NCI-H1105 treated with DMSO at 0.1 percent for 48 hours (cell line): ENCODE measurements at regions not wholly inside any gene's neighbourhood (a gene's known extent, or its start where the extent isn't known, plus 50 kb on each side); places are given as distances from the start of the nearest gene placed in this dataset.

Source experiments
- DNase-seq: peaks from one replicate; lab custom pipeline; 2025; lab: John Stamatoyannopoulos, UW

DNA sequence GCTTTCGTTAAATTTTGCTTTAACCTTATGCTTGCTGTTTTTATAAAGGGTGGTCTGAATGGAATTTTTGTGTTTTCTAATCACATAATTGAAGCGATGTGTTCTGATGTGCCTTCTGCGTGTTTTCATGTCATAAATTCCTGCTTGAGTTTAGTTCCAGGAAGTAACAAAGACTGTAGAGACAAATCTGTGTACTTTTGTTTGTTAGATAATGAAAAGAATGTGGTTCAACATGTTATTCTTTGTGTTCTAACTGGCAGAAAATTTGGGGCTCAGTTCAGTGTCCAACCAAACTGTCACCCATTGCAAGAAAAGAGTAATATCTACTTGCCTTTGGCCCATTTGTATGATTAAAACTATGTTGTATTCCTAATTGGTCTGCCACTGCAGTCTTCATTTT lies 324.0 kb downstream of the DIPK2A start:
- DNase-seq: no peak

DNA sequence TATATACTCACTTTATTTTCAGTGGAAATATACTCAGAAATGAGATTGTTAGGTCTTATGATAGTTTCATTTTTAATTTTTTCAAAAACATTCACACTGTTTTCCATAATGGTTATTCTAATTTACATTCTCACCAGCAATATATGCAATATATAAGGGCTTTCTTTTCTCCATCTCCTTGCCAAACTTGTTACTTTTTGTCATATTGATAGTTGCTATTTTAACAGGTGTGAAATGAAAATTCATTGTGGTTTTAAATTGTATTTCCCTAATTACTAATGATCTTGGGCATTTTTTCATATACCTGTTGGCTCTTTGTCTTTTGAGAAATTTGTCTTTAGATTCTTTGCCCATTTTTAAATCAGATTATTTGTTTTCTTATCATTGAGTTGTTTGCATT lies 325.2 kb downstream of the DIPK2A start:
- DNase-seq: no peak

DNA sequence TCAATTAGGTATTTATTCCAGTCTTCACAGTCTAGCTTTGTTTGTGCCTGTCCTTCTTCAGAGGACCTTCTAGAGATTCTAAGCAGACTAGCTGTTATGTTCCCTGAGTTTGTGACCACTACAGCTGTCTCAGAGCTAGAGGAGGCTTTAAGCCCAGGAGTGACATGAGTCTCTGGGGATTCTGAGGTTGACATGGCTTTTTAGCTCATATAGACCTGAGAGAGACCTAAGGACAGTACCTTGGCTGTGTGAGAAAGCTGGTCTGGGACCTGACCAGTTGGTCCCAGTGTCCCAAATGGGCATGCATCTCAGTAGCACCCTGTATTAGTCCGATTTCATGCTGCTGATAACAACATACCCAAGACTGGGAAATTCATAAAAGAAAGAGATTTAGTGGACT lies 330.2 kb downstream of the DIPK2A start:
- DNase-seq: no peak

DNA sequence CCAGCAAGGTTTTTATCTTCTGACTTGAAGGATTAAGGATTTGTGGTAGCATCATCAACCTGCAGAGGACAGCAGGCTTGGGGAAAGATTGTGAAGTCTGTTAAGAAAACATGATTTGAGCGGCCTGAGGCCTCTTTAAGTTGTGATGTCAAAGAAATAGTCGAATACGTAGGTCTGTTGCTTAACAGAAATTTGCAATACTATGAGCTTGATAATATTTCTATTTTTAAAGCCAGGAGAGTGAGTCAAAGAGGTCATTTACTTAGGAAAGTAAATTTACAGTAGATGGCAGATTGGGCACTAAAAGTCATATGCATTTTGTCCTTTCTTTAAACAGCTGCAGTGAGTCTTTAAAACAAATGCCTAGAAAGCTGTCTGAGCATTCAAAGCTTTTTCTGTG lies 336.3 kb downstream of the DIPK2A start:
- DNase-seq: no peak

DNA sequence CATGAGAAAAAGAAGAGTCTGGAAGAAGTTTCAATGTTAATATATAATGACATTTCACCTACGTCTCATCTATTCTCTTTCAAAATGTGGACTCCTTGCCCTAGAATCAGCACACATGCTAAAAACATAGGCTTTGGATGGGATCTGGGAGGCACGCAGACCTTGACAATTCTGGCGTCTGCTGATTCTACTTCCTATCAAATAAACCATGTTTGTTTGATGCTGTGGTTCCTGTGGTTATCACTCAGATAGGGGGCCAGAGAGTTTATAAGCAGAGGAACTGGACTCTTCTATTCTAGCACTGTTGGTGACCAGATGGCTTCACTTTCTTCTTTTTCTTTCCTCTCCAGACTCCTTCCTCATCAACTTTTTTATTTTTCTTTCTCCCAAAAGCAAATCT lies 336.8 kb downstream of the DIPK2A start:
- DNase-seq: no peak

DNA sequence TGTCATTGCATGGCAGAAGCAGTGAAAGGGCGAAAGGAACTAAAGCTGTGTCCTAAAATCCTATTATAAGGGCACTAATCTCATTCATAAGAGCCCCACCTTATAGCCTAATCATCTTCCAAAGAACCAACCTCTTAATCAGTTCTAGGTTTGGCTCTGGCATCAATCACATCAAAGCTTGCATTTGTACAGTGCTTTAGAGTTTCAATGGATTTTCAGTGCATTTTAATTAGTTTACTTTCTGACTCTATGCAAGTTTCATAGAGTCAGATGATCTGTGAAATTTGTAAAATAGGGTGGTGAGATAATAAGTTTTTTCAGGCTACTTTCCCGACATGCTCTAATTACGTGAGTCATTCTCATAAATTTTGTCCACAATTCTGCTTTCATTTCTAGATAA lies 341.1 kb downstream of the DIPK2A start:
- no peak for DNase-seq

DNA sequence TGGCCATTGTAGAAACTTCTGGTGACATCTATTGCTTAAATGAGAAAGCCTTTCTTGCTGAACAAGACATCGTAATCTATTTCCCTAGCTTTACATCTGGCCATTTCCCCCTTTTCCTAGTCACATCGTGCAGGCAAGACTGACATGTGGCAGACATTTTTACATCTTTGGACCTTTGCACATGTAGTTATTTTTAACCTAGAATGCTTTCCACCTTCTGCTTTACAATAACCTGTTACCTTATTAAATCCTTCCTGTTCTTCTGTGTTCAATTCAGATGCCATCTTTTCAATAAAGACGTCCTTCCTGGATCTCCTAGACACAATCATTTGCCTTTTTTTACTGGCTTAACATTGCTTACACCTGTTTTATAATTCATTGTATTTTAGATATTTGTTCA lies 343.3 kb downstream of the DIPK2A start:
- no peak for DNase-seq

DNA sequence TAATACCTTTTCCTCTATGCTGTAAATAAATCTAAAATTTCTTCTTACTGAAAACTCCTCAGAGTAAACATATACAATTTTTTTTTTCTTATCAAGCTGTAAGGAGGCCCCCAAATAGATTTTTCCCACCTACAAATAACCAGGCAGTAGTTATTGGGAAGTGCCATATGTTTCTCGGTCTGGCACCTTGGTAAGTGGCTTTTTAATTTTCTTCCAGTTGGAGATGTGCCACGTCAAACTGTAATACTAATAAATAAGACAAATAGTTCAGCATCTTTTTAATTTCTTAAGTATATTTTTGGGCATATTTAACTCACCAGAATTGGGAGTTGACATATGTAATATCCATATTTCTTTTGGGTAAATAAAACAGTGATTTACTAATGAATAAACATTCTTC lies 346.3 kb downstream of the DIPK2A start:
- no peak for DNase-seq

DNA sequence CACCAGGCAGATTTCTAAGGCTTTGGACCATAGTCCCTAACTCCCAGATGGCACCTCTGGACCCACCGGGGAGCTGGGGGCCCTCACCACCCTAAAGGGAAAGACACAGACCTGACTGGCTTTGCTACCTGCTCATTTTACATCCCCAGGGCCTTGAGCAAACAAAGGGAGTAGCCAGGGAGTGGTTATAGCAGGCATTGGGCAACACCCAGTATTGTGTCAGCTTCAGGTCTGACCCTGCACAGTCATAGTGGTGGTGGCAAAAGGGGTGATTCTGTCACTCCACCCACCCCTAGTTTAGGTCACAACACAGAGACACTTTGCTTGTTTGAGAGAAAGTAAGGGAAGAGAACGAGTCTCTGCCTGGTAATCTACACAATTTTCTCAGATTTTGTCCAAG lies 352.5 kb downstream of the DIPK2A start:
- no peak for DNase-seq

DNA sequence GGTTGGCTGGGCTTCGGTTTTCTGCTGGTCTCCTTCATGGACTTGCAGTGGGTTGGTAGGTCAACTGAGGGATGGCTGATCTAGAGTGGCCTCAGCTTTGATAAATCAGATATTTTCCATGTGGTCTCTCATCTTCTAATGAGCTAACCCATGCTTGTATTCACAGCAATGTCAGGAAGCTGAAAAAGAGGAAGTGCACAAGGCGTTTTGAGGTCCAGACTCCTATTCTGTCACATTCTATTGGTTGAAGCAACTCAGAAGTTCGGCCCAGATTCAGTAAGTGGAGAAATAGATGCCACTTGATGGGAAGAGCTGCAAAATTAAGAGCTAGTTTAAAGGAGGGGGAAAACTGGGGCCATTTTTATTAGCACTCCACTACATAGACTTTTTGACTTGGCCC lies 361.2 kb downstream of the DIPK2A start:
- DNase-seq: no peak

DNA sequence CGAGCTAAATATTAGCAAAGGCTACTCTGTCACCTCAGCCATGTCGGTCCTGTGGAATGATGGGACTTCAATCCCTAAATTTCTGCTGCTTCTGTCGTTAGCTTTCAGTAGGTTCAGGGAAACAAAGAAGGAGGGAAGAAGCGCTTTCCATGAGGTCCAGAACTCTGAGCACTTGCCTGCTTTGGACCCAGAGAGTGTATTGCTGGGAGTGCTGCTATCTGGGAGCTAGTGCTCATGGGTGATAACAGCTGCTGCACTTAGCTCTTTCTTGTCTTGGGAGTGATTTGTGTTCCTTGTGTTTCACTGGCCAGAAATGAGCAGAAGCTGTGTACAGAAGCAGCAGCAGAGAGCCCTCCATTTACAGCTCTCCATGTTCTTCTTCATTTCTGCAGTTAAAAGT lies 369.8 kb downstream of the DIPK2A start:
- no peak for DNase-seq

DNA sequence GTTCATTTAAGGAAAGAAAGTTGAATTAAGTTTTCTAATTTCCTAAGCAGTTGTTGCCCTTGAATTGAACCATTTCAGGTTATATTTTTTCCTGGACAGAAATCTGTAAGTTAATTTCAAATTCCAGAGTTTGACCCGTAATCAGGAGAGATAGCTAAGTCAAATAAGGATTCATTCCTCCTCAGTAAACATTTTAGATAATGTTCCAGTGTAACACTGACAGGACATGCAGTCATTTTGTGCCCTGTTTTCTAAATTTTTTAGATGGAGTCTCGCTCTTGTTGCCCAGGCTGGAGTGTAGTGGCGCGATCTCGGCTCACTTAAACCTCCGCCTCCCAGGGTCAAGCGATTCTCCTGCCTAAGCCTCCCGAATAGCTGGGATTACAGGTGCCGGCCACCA lies 371.7 kb downstream of the DIPK2A start:
- DNase-seq: no peak

DNA sequence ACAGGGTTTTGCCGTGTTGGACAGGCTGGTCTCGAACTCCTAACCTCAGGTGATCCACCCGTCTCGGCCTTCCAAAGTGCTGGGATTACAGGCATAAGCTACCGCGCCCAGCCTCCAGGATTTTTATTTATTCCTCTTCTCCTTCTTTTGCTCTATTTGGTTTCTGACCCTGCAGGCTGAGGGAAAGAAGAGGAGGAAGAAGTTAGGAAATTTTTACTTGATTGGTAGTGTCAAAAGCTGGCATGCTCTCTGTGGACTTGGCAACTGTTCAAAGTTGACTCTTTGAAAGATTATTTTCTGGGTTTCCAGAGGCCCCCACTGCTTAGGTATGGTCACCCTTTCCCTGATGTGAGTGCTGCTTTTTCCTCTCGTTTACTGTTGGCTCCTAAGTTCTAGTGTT lies 372.2 kb downstream of the DIPK2A start:
- DNase-seq: no peak

DNA sequence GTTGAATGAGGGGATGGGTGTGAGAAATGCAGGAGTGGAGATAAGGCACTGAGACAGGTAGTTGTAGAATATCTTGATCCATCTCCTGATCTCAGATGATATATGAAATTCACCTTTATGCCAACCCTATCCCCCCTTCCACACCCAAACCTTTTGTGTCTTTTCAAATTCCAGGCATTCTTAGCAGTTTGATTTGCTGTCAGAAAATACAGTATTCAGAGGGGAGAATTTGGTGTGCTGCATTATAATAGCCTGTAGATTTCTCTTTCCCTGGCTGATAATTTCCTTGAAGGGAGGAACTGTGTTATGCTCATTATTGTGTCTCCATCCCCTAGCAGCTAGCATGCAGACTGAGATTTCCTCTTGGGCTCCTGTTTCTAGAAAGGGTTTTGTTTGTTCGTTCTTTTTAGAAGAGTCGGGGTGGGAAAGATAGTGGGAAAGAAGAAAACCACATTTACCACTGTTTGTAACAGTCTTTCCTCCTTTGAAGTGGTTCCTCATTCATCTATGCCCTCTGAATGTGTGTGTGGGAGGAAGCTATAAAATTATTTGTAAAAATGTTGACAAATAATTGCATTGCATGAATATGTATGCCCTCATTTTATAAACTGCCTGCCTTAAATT lies 373.4 kb downstream of the DIPK2A start:
- DNase-seq: no peak

DNA sequence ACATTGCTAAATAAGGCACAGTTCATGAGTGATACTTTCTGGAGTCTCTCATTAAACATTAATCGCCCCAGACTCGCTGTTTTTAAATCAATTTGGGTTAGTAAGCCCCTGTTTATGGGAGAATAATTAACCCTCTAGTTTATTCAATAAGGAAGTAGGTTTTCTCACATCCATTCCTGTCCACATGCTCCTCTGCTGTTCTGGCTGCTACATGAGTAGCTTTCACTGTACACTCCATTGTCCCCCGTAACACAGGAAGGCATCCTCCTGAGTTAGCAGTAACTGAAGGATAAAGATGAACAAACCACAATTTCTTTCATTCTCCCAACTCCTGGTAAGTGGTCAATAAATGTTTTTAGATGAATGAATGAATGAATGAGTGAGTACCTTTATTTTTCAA lies 378.5 kb downstream of the DIPK2A start:
- DNase-seq: no peak

DNA sequence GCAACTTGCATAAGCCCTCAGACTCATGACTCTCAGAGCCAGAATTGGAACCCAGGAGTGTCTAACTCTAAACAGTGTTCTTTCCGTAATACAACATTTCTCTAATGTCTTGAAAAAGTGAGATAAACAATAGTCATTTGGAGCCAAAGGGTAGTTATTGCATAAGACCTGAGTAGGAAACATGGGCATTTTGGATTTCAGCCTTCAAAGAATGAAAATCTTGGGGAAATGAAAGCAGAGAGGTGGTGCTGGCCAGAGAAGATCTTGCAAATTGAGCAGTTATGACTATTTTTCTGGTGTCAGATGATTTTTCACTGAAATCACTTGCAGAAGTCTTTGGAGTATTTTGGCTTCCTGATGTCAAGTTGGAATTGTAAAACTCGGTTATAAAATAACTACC lies 379.4 kb downstream of the DIPK2A start:
- no peak for DNase-seq

DNA sequence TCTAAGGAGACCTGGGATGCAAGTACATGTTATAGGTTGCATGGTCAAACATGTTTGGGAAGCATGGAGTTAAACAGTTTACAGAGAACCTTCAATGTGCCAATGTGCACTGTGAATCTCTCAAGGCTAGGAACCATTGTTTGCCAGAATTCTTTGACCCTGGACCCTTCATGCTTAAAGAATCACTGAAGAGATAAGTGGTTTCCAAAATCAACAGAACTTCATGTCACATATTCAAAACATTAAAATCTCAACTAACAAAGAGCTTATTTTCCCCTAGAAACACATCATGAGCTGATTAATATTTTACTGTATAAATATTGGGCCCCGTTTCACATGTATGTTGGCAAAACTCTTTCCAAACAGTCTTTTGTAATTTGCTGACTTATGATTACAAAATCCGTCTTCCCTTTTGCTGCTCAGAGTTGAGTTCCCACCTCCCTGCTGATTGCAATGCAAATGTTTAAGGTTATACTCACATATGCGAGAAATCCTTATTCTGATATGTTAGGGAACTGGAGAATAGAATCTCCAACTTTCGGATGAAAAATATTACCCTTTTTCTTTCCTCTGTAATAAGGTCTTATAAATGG lies 380.2 kb downstream of the DIPK2A start:
- no peak for DNase-seq

DNA sequence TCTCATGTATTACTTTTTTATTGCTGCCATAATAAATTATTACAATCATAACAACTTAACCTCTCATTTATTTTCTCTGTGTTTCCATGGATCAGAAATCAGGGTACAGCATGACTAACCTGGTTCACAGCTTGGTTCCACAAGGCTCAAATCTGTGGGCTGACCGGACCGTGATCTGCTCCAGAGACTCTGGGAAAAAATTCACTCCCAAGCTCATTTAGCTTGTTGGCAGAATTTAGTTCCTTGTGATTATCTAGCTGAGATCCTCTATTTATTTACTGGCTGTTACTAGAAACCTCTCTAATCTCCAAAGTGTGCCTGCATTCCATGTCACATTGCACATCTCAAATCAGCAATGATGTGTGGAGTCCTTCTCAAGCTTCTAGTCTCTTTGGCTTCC lies 386.6 kb downstream of the DIPK2A start:
- DNase-seq: no peak

DNA sequence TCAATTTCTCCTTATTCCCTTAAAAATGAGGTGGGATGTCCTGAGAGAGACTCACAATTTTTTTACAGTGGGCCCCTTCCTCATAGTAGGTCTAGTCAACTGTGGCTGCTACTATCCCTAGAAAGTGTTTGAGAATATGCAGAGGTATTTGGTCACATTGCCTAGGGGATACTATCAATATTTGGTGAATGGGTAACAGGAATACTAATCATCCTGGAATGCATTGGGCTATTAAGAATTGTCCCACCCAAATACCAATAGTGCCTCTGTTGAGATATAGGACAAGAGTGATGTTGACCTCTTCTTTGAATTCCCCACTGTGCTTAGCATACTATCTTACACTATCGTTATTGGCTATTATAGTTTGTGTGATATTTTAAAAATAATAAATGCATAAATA lies 389.4 kb downstream of the DIPK2A start:
- no peak for DNase-seq

DNA sequence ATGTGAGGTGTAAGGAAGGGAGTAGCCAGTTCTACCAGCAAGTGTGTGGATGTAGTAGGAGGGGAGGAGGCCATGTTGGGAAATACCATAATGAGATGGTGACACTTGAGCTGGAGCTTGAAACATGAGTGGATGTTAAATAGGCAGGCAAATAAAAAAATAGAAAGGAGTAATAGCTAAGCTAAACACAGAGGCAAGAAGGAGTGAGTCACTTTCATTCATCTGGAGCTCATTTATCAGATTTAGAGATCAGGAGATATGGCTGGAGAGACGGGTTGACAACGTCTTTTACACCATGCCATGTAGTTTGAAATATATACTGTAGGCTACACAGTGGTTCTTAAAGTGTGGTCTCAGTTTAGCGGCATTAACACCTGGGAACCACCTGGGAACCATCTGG lies 390.5 kb downstream of the DIPK2A start:
- DNase-seq: no peak

DNA sequence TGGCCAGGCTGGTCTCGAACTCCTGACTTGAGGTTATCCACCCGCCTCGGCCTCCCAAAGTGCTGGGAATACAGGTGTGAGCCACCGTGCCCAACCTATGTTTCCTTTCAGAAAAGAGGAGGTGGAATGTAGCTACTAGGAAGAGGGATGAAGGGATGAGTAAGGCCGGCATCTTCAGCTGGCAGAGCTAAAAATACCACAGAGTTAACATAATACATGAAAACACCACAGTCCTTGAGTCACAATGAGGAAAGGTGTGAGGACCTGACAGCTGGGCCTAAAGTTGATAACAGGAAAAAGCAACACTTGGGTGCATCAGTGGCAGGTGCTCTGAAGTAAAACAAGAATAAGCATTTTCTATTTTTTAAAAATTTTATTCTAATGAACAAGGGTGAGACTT lies 392.2 kb downstream of the DIPK2A start:
- DNase-seq: no peak

DNA sequence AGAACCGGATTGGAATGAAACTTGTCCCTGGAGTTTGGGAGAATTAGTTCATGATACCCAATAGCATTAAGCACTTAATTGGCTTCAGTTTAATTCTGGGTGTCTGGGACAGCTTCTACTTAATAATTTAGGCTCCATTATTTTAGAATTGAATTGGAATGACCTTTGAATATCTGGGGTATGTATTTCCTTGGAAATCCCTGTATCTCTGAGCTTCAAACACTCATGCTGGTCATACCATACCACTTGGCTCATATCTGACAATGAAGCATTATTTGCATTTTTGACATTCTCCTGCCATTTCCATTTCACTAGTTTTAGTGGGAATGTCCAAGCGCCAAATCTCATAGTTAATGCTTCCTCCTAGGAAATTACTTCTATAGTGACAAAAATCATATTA lies 393.1 kb downstream of the DIPK2A start:
- DNase-seq: no peak

DNA sequence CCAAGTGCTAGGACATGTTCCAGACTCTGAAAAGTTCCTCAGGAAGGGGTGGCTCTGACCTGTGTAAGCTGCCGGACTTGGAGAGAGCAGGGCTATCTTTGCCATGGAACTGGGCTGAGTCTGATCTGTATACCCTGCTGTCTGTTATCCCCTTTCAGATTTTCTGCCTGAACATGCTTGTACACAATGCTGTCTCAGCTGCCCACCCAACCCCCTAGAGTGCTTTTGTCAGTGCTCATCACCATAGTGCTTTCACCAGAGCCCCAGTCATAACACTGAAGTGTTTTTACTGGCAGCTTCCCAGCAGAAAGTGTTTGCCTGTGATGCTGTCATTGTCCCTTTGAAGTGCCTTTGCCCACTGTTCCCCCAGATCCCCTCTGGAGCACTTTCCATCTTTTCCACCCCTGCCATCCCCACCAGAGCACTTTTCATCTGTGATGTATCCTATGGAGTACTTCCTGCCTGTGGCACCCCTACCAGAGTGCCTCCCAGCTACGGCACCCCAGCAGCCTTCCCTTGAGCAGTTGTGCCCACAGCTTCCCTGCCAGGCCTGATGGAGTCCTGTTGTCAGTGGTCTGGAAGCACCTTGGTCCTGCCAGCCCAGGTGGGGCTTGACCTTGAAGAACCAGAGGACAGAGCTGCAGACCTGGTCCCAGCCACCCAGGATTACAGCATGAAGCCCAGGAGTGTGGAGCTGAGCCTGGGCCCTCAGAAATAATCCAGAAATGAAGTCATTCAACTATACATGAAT lies 397.7 kb downstream of the DIPK2A start:
- DNase-seq: peak; percentile 52

DNA sequence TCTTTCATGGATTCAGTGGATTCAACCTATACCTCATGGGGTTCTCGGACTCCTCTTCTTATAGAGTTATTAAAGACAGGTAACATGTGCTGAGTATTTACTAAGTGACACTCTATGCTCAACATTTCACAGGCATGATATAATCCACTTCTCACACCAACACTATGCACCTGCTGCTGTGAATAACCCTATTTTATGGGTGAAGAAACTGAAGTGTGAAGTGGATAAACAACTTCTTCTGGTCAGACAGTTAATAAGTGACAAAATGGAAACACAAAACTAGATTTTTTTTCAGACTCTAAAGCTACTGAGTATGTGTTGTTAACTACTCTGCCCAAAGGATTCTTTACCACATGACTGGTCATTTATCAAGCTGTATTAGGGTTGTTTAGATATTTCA lies 403.5 kb downstream of the DIPK2A start:
- no peak for DNase-seq
